SK-N-MC (cell line): ENCODE measurements at regions not wholly inside any gene's neighbourhood (a gene's known extent, or its start where the extent isn't known, plus 50 kb on each side); places are given as distances from the start of the nearest gene placed in this dataset.

Experiments used
- EZH2 ChIP-seq: fragments of 200-600 bp; sonication (generic); IDR thresholded peaks from one replicate; pipeline ENCODE4 v1.6.1; 2017; ENCODE audit warnings: antibody characterized with exemption
- FOXP2 ChIP-seq: optimal IDR thresholded peaks from 2 replicates; pipeline ENCODE3; 2011; ENCODE audit warnings: mild to moderate bottlenecking, moderate library complexity; ENCODE audit not compliant: insufficient read depth; ENCODE audit errors: extremely low read length, control extremely low read depth
- POLR2AphosphoS5 ChIP-seq: IDR thresholded peaks from 2 replicates; pipeline ENCODE4 v1.6.1; 2012; ENCODE audit warnings: mild to moderate bottlenecking, low read depth, low read length, borderline replicate concordance

- no peak for TF ChIP-seq POLR2AphosphoS5
- no peak for TF ChIP-seq EZH2
- no peak for TF ChIP-seq FOXP2
Measured at GRCh38 chr4:149203256-149204001, 612.2 kb downstream of the IQCM start.
